Renal cortical epithelial cell (primary cell): ENCODE measurements at regions not wholly inside any gene's neighbourhood (a gene's known extent, or its start where the extent isn't known, plus 50 kb on each side); places are given as distances from the start of the nearest gene placed in this dataset.
A peak's percentile ranks its signal among the peaks of the same experiment; 100 is the strongest.

Experiments
- DNase-seq: peaks from one replicate; pipeline ENCODE4 v3.0.0-alpha.2; 2011; ENCODE audit warnings: low read depth

GRCh38 chr4:177108708-177109107 is 201.0 kb upstream of the NEIL3 start:
- peak; percentile 44 for DNase-seq

- no peak for DNase-seq
These were observed 199.9 kb upstream of the NEIL3 start for GRCh38 chr4:177109769-177110168.

GRCh38 chr4:177116161-177116560 is 193.5 kb upstream of the NEIL3 start:
- DNase-seq: no peak

- DNase-seq: no peak
These were observed 192.4 kb upstream of the NEIL3 start for GRCh38 chr4:177117256-177117655.

- peak; percentile 60 for DNase-seq
These were observed 191.1 kb upstream of the NEIL3 start for GRCh38 chr4:177118596-177118995.

- DNase-seq: no peak
These were observed 190.6 kb upstream of the NEIL3 start for GRCh38 chr4:177119021-177119471.

GRCh38 chr4:177119691-177120090 is 190.0 kb upstream of the NEIL3 start:
- no peak for DNase-seq

GRCh38 chr4:177123811-177124210 is 185.9 kb upstream of the NEIL3 start:
- no peak for DNase-seq

- DNase-seq: no peak
These were observed 185.2 kb upstream of the NEIL3 start for GRCh38 chr4:177124349-177125064.

- no peak for DNase-seq
These were observed 184.0 kb upstream of the NEIL3 start for GRCh38 chr4:177125656-177126055.

- peak; percentile 11 for DNase-seq
These were observed 182.0 kb upstream of the NEIL3 start for GRCh38 chr4:177127658-177128057.

- peak; percentile 32 for DNase-seq
These were observed 181.4 kb upstream of the NEIL3 start for GRCh38 chr4:177128306-177128705.

GRCh38 chr4:177131736-177132135 is 177.9 kb upstream of the NEIL3 start:
- DNase-seq: peak; percentile 5

GRCh38 chr4:177147668-177148067 is 162.0 kb upstream of the NEIL3 start:
- DNase-seq: no peak

GRCh38 chr4:177155454-177155853 is 154.2 kb upstream of the NEIL3 start:
- no peak for DNase-seq

GRCh38 chr4:177159600-177159999 is 150.1 kb upstream of the NEIL3 start:
- DNase-seq: no peak

- DNase-seq: no peak
These were observed 147.9 kb upstream of the NEIL3 start for GRCh38 chr4:177161781-177162180.

GRCh38 chr4:177163532-177163931 is 146.1 kb upstream of the NEIL3 start:
- DNase-seq: peak; percentile 64

- no peak for DNase-seq
These were observed 138.1 kb upstream of the NEIL3 start for GRCh38 chr4:177171588-177171987.

GRCh38 chr4:177175473-177175872 is 134.2 kb upstream of the NEIL3 start:
- DNase-seq: no peak

- peak; percentile 85 for DNase-seq
These were observed 132.1 kb upstream of the NEIL3 start for GRCh38 chr4:177177541-177178081.

- DNase-seq: no peak
These were observed 131.4 kb upstream of the NEIL3 start for GRCh38 chr4:177178246-177178645.

- DNase-seq: no peak
These were observed 127.5 kb upstream of the NEIL3 start for GRCh38 chr4:177182166-177182565.

GRCh38 chr4:177182728-177183127 is 126.9 kb upstream of the NEIL3 start:
- no peak for DNase-seq
